ENCODE measurements at regions not wholly inside any gene's neighbourhood (a gene's known extent, or its start where the extent isn't known, plus 50 kb on each side); places are given as distances from the start of the nearest gene placed in this dataset.
"Not testable (repeated sequence)": the region's sequence is repeated elsewhere in the genome, so short reads cannot be mapped to it uniquely, and the experiment has no call there.

DNA sequence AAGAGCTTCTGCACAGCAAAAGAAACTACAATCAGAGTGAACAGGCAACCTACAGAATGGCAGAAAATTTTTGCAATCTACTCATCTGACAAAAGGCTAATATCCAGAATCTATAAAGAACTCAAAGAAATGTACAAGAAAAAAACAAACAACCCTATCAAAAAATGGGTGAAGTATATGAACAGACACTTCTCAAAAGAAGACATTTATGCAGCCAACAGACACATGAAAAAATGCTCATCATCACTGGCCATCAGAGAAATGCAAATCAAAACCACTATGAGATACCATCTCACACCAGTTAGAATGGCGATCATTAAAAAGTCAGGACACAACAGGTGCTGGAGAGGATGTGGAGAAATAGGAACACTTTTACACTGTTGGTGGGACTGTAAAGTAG, 124.9 kb upstream of the NR2F2 start:
- not testable (repeated sequence) for DNase-seq (ENCODE audit: low read depth in 2 of 2)

DNA sequence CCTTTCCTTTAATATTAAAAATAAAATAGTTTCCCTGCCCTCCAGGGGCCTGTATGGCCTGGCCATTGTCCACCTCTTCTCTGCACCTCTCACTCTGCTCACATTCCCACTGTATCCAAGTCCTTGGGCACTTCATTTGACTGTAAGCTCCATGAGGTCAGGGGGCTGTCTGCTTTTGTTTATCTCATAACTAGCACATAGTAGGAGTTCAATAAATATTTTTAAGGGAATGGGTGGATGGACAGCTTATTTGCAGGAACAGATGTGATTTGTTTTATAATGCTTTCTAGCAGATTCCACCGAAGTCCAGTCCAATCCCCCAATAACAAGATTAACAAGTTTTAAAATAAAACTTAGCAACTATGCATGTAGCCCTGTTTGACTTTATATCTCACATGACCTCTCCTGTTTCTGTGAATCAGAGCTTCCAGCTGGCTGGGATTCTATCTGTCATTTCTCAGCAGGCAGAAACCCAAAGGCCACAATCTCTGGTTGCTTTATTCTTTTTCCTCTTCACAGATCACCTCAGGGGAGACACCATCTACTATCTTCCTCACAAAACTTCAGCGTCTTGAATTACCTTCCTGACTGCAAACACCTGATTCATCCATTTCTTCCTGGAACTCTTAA, 123.0 kb upstream of the NR2F2 start:
- no peak for DNase-seq (ENCODE audit: low read depth in 2 of 2)

GRCh38 chr15:96209285-96209735, 121.2 kb upstream of the NR2F2 start:
- DNase-seq (ENCODE audit: low read depth in 2 of 2), result no peak

DNA sequence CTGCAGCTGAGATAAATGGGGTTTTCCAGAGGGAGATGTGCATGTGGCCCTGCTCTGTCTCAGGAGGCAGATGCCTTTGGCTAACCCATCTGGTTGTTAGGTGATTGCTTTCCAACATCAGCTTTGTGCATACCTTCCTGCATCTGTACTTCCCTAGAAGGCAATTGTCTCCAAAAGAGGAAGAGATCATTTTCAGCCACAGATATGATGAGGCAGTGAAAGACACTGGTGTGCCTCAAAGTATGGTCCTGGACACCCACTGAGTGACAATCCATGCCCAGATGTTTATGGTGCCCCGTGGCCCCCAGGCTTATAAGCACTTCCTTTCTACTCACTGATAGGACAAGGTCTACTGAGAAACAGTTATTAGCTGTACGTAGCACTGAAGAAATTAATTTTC, 117.5 kb upstream of the NR2F2 start:
- no peak for DNase-seq (ENCODE audit: low read depth in 2 of 2)

GRCh38 chr15:96213896-96214295, 116.6 kb upstream of the NR2F2 start:
- no peak for DNase-seq (ENCODE audit: low read depth in 2 of 2)

DNA sequence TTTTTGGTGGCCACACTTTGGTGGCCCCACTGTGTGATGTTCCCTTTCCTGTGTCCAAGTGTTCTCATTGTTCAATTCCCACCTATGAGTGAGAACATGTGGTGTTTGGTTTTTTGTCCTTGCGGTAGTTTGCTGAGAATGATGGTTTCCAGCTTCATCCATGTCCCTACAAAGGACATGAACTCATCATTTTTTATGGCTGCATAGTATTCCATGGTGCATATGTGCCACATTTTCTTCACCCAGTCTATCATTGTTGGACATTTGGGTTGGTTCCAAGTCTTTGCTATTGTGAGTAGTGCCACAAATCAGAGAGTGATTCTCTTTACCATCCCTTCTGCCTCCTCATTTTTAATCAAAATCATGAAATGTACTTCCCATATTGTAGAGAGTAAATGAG, 114.0 kb upstream of the NR2F2 start:
- not testable (repeated sequence) for DNase-seq (ENCODE audit: low read depth in 2 of 2)

DNA sequence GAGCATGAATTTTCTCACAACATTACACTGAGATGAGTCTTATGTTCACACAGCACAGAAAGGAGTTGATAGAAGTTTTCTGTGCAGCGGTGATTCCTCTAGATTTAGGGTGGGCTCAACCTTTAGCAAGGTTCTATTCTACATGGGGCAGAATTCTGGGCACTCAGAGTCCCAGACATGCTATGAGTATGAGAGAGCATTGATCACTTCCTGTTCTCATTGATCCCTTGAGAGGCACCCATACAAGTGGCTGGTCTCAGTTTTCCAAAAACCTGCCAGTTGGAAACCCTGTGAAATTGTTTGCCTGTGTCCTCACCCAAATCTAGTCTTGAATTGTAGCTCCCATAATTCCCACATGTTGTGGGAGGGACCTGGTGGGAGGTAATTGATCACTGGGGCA, 112.5 kb upstream of the NR2F2 start:
- no peak for DNase-seq (ENCODE audit: low read depth in 2 of 2)

GRCh38 chr15:96218623-96219455, 111.7 kb upstream of the NR2F2 start:
- no peak for DNase-seq (ENCODE audit: low read depth in 2 of 2)

DNA sequence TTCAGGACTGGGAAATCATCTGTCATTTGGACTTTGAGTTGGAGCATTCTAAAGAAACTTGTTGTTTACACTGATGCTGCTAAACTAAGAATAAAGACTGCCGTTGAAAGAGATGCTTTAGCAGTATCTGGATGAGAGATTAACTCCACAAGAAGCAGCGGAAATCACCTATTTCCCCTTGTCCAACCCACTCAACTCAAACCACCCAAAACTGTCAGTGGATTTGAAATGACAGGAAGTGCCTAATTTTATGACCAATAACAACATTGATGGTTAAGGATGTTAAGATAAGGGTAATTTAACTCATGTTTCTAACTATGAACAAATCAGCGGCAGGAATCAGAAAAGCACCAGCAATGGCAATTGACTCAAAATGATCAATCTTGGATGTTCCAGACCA, 110.8 kb upstream of the NR2F2 start:
- DNase-seq (ENCODE audit: low read depth in 2 of 2), result no peak

DNA sequence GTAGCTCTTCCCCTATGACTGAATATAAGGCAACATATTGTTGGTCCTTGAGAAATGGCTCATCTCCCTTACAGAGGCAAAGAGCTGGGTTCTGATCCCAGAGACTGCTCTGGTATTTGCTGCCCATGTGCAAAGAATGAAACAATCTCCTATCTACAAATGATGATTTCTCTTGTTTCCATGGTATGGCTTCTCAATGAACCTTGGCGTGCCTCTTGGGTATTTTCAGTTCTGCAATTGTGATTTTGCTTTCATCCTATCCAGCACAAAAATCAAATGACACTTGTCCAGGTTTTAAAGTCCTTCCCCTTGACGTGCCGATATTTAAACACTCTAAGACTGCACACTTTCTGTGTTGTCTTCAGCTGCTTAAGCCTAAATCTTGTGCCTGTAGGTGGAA, 109.8 kb upstream of the NR2F2 start:
- DNase-seq (ENCODE audit: low read depth in 2 of 2), result no peak

DNA sequence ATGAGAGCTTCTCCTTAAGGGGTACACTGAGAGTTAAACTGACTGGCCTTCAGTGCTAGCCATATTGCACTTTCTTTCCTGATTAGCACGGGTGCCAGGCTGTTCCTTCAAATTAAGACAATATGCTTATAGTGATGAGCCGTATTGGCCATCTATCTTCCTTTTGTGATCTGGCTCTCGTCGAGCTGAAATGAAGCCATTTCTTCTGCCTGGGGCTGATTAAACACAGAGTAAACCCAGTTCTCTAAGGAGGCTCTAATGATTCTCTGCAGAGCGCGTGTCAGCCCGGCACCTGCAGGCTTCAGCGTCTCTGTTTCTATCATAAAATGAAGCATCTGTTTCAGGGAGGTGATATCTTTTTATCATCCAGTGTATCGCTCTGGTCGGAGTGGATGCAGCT, 107.5 kb upstream of the NR2F2 start:
- DNase-seq (ENCODE audit: low read depth in 2 of 2), result no peak

DNA sequence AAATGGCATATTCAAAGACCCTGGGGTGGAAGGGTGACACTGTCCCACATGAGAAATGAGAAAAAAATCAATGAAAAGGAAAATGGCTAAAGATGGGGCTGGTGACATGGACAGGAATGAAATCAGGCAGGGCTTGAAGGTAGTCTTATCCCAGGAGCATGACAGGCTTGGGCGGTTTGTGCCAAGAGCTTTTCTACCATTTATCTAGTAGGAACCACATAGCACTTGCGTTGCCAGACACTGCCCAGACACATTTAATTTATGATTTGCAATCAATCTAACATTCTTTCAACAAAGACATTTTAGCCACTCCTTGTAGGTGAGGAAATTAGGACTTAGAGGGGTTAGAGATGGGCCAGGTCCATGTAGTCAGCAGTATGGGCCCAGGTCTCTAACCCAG, 106.6 kb upstream of the NR2F2 start:
- DNase-seq (ENCODE audit: low read depth in 2 of 2), result no peak

GRCh38 chr15:96225642-96226259, 104.7 kb upstream of the NR2F2 start:
- no peak for DNase-seq (ENCODE audit: low read depth in 2 of 2)

DNA sequence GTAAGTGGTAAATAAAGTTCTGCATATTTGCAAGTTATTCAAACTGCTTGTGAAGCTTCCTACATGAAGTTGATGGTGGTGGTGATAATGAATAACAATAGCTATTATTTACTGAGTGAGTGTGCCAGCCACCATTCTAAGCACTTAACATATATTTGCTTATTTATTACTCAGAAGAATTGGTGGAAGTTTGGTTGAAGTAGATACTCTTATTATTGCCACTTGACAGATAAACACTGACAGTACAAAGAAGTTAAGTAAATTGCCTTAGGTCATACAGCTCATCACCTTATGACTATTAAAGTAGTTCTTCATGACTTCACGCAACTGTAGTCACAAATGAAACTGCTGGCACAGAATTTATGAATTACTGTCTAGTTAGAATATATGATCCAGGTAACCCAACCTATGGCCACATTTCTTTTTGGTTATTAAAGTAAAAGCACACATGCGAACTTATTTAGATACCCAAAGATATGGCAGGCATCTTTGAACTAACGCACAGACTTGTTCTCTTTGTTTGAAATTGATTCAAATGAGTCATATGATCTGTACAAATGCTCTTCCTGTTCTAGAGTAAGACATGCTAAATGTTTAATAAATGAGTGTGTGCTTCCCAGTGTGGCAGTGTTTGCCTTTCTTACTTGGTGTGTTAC, 99.8 kb upstream of the NR2F2 start:
- no peak for DNase-seq (ENCODE audit: low read depth in 2 of 2)

- DNase-seq (ENCODE audit: low read depth in 2 of 2), result no peak
Measured at GRCh38 chr15:96232335-96232734, 98.2 kb upstream of the NR2F2 start.

- no peak for DNase-seq (ENCODE audit: low read depth in 2 of 2)
Measured at GRCh38 chr15:96234109-96234892, 96.2 kb upstream of the NR2F2 start.

DNA sequence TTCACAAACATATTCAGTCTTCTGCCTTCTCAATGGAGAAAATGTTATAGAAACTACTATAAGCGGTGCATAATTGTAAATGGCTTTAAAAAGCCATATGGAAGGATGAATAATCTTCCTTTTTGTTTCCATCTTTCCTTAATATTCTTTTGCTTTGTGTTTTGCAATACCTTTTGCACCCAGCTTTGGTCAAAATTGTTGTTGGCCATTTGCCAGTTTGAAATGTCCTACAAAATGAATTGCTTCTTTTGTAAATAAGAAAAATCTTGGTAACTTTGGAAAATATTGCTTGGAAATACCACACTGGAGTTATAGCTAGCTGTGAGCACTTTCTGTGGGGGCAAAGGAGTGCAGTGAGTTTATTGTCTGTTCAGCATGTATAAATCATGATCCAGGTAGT, 93.5 kb upstream of the NR2F2 start:
- no peak for DNase-seq (ENCODE audit: low read depth in 2 of 2)

GRCh38 chr15:96242761-96243160, 87.7 kb upstream of the NR2F2 start:
- DNase-seq (ENCODE audit: low read depth in 2 of 2), result no peak

DNA sequence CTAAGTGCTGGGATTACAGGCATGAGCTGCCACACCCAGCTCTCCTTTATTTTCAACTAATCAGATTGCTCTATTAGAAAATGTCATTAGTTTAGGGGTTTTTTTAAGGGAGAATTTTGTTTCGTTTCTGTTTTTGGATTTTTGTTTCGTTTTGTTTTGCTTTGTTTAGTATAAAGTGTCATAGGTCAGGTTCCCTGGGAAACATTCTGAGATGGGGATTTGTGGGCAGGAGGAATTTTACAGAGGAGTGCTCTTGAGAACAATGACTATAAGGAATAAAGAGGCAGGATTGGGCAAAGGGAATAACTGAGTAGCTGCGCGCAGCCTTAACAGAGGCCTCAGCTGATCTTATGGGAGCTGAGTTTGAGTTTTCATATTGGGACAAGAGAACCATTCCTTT, 86.8 kb upstream of the NR2F2 start:
- DNase-seq (ENCODE audit: low read depth in 2 of 2), result no peak

DNA sequence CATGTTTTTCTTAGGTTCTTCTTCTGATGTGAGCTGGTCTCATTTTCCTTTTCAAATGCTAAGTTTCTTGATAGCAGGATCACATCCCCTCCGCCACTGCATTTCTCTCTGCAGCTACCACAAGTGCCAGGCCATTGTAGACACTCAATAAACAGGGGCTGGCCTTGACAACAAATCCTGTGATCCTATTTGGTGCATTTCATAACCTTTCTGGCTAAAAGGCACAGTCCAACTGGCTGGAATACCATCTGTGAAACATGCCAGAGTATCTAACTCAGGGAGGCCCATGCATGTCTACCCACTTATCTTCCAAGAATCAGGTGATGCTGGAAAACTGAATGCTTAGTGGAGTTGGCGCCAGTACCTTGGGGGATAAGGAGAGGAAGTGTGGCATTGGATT, 85.2 kb upstream of the NR2F2 start:
- DNase-seq (ENCODE audit: low read depth in 2 of 2), result no peak

- DNase-seq (ENCODE audit: low read depth in 2 of 2), result no peak
Measured at GRCh38 chr15:96246057-96246456, 84.4 kb upstream of the NR2F2 start.

Measured in stimulated activated CD4-positive, alpha-beta T cell treated with anti-CD3 and anti-CD28 coated beads, Interleukin-4, amount 100 ng/mL, for 48 hours (primary cell).